NCI-H1048 (cell line): ENCODE measurements at regions not wholly inside any gene's neighbourhood (a gene's known extent, or its start where the extent isn't known, plus 50 kb on each side); places are given as distances from the start of the nearest gene placed in this dataset.
"Not testable (repeated sequence)": the region's sequence is repeated elsewhere in the genome, so short reads cannot be mapped to it uniquely, and the experiment has no call there.

Experiments used
- DNase-seq: peaks from one replicate; lab custom pipeline; 2025; lab: John Stamatoyannopoulos, UW

- DNase-seq, result no peak
Measured at GRCh38 chr20:52098186-52098585, 93.4 kb downstream of the ZFP64 start.

- no peak for DNase-seq
Measured at GRCh38 chr20:52096117-52096516, 95.5 kb downstream of the ZFP64 start.

DNA sequence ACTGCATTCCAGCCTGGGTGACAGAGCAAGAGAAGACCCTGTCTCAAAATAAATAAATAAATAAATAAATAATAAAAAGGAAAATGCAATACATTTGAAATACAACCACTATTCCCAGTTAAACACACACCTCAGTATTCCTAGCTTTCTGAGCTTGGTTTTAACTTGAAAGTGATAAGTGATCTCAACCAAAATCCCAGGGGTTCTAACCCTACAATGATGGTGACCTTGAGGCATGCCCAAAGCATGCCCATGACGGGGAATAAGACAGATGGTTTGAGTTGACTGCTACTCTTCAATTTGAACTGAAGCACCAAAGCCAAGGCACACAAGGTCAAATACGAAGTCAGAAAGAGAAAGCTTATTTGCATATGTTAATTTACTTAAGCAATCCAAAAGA, 96.9 kb downstream of the ZFP64 start:
- DNase-seq, result no peak

DNA sequence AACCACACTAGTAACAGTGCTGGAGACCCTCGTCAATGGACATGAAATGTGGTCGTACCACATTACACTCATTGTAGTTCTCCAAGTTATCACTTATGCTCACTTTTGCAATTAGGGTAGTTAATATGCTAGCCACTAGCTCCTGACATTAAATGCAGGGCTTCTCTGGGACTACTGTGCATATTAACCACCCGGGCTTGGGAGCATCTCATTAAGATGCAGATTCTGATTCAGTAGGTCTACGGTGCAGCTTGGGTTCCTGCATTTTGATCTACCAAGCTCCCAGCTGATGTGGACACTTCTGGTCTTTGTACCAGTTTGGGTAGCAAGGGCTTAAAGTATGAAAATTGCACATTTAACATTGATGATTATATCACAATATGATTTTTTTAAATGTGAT, 98.0 kb downstream of the ZFP64 start:
- DNase-seq, result no peak

DNA sequence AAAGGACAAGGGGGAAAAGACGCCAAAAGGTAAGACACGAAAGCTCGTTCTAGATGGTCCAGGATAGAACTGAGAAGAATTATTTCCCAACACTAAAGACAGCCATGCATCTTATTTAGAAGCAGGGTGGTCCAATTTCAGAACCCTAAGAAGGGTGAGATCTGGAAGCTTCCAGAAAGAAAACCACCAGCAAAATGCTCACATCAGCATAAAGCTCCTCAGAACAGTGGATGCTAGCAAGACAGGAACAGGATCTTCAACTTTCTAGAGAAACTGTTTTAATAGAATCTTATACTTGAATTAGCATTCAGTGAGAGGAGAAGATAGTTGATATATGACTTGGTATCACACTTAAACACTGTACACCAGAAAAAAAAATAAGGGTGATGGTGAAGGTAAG, 101.5 kb downstream of the ZFP64 start:
- no peak for DNase-seq

- DNase-seq, result no peak
Measured at GRCh38 chr20:52087471-52087870, 104.1 kb downstream of the ZFP64 start.

DNA sequence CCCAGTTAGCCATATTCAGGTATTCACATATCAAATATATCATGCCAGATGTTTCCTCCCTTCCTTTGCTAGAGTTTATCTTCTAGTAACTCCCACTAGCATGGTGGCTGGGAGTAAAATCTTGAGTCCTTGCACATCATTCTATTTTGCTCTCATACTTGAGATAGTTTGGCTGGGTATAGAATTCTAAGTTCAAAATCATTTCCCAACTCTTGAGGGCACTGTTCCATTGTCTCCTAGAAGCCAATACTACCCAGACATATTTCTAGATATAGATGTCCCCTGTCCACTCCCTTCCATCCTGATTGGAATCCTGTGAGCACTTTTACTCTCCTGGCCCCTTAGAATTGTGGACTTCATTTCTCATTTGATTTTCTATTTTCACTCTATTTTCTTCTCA, 104.7 kb downstream of the ZFP64 start:
- DNase-seq, result no peak

DNA sequence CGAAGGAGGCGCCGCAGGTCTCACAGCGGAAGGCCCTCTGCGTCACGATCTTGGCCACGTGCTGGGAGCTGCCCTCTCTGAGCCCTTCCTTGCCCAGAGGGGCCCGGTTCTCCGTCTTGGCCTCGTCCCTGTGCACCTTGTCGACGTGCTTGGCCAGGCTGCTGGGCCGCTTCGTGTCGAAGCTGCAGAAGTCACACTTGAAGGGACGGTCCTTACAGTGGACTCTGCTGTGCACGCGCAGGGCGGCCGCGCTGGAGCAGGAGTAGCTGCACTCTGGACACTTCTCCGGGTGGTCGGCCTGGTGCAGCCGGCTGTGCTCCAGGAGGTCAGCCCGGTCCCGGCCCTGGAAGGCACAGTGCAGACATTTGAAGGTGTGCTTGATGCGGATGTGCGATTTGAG, 106.9 kb downstream of the ZFP64 start:
- DNase-seq, result no peak

GRCh38 chr20:52083627-52084232, 107.8 kb downstream of the ZFP64 start:
- no peak for DNase-seq

- DNase-seq, result no peak
Measured at GRCh38 chr20:52082612-52083011, 109.0 kb downstream of the ZFP64 start.

DNA sequence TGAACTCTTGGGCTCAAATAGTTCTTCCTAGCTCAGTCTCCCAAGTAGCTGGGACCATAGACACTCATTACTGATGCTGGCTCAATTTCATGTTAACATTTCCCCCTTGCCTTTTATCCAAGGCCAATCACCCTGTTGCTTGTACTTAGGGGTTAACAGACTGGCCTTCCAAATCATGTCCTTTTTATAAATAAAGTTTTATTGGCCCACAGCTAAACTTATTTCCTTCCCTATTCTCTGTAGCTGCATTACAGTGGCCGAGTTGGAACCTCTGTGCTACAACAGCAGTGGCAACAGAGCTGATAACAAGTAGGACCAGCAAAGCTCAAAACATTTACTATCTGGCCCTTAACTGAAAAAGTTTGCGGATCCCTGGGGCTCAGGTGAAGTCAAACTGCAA, 109.8 kb downstream of the ZFP64 start:
- no peak for DNase-seq

DNA sequence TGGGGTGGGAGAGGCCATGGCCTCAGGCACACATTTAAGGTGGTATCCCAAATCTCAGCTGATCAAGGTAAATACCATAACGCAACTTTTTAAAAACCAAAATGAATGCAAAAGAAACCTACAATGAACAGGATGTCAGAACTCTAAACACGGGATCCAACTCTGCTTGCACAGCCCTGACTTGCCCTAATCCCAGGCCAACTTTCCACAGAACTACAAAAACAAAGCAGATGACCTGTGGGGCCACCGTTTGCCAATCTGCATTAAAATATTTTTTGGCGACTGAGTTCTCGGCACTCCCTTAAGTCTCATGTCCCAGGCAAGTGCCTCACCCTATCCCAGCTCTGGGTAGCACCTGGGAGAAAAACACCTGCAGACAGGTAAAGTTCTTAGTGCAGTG, 110.5 kb downstream of the ZFP64 start:
- no peak for DNase-seq

GRCh38 chr20:52078289-52078688, 113.3 kb downstream of the ZFP64 start:
- no peak for DNase-seq

- DNase-seq, result no peak
Measured at GRCh38 chr20:52076164-52076563, 115.4 kb downstream of the ZFP64 start.

- no peak for DNase-seq
Measured at GRCh38 chr20:52075400-52075799, 116.2 kb downstream of the ZFP64 start.

GRCh38 chr20:52071136-52071535, 120.4 kb downstream of the ZFP64 start:
- no peak for DNase-seq

- DNase-seq, result no peak
Measured at GRCh38 chr20:52064931-52065330, 126.6 kb downstream of the ZFP64 start.

DNA sequence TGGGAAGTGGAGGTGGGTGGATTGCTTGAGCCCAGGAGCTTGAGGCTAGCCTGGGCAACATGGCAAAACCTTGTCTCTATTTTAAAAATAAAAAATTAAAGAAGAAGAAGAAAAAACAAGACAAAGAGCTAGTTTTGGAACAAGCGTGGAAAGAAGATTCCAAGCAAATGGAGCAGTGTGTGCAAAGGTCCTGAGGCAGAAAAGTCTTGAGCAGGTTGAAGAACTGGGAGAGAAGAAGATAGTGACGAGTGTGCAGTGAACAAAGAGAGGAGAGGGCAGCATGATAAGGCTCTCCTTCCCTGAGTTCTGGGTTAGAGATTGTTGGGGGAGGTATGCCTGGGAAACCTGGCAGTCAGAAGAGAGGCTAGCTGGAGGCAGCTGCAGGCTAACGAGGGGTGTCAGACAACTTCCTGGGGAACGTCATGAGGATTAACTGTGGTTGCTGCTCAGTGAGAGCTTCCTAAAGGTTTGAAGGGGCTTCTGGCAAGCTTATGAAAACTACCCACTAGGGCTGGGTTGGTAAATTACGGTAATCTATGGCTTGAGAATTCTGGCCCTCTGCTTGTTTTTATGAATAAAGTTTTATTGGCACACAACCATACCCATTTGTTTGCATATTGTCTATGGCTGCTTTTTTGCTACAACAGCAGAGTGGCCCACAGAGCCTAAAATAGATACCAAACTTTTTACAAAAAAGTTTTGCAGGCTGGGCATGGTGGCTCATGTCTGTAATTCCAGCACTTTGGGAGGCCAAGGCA, 128.9 kb downstream of the ZFP64 start:
- DNase-seq, result no peak

- DNase-seq, result no peak
Measured at GRCh38 chr20:52060794-52061714, 130.5 kb downstream of the ZFP64 start.

GRCh38 chr20:52057133-52057532, 134.4 kb downstream of the ZFP64 start:
- not testable (repeated sequence) for DNase-seq

GRCh38 chr20:52056203-52057062, 135.1 kb downstream of the ZFP64 start:
- DNase-seq, result no peak

DNA sequence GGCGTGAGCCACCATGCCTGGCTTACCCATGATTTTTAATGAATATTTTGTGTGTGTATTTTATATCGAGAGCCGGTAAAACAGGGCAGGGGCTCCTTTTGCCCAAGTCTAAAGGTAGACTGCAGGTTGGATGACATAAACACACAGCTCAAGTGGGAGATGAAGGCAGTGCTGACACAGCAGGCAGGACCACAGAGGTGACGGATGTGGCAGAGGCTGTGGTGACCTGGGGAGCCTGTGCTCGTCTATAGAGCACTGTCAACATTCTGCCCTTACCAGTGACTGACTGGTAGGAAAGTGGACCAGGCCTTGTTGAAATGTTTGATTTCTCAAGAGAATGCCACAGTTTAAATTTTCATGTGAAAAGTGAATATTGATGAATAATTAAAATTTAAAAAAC, 137.5 kb downstream of the ZFP64 start:
- DNase-seq, result no peak
